HG03025 (cell line): ENCODE measurements at regions not wholly inside any gene's neighbourhood (a gene's known extent, or its start where the extent isn't known, plus 50 kb on each side); places are given as distances from the start of the nearest gene placed in this dataset.
"Not testable (repeated sequence)": the region's sequence is repeated elsewhere in the genome, so short reads cannot be mapped to it uniquely, and the experiment has no call there.

Source experiments
- ATAC-seq: cut with Tn5 transposase; IDR thresholded peaks from one replicate; pipeline ENCODE4 v1.9.1; 2021; ENCODE audit warnings: mild to moderate bottlenecking, moderate library complexity; ENCODE audit not compliant: unreplicated experiment, low FRiP score

GRCh38 chr2:215863687-215864086 lies 149.7 kb downstream of the MREG start:
- no peak for ATAC-seq

- ATAC-seq, result no peak
Measured at GRCh38 chr2:215862351-215862771, 151.0 kb downstream of the MREG start.

GRCh38 chr2:215861607-215862350 lies 151.6 kb downstream of the MREG start:
- no peak for ATAC-seq

- ATAC-seq, result no peak
Measured at GRCh38 chr2:215856080-215856479, 157.3 kb downstream of the MREG start.

GRCh38 chr2:215855308-215855707 lies 158.0 kb downstream of the MREG start:
- ATAC-seq, result not testable (repeated sequence)

- ATAC-seq, result no peak
Measured at GRCh38 chr2:215854008-215854407, 159.3 kb downstream of the MREG start.

GRCh38 chr2:215851696-215852095 lies 161.7 kb downstream of the MREG start:
- no peak for ATAC-seq

- ATAC-seq, result no peak
Measured at GRCh38 chr2:215851082-215851481, 162.3 kb downstream of the MREG start.

- no peak for ATAC-seq
Measured at GRCh38 chr2:215850380-215850779, 163.0 kb downstream of the MREG start.

GRCh38 chr2:215849771-215850170 lies 163.6 kb downstream of the MREG start:
- no peak for ATAC-seq

GRCh38 chr2:215848698-215849097 lies 164.7 kb downstream of the MREG start:
- no peak for ATAC-seq

GRCh38 chr2:215848146-215848545 lies 165.2 kb downstream of the MREG start:
- no peak for ATAC-seq

- ATAC-seq, result no peak
Measured at GRCh38 chr2:215847718-215848117, 165.6 kb downstream of the MREG start.

GRCh38 chr2:215847056-215847455 lies 166.3 kb downstream of the MREG start:
- no peak for ATAC-seq

GRCh38 chr2:215845839-215846586 lies 167.3 kb downstream of the MREG start:
- ATAC-seq, result peak; percentile 52

- no peak for ATAC-seq
Measured at GRCh38 chr2:215843579-215843978, 169.8 kb downstream of the MREG start.

GRCh38 chr2:215841175-215841816 lies 172.1 kb downstream of the MREG start:
- ATAC-seq, result no peak

GRCh38 chr2:215839816-215840215 lies 173.5 kb downstream of the MREG start:
- no peak for ATAC-seq

GRCh38 chr2:215839309-215839708 lies 174.0 kb downstream of the MREG start:
- no peak for ATAC-seq

- ATAC-seq, result no peak
Measured at GRCh38 chr2:215836881-215837280, 176.5 kb downstream of the MREG start.

- ATAC-seq, result no peak
Measured at GRCh38 chr2:215835657-215836056, 177.7 kb downstream of the MREG start.
